Left lung (tissue), 4 donors: ENCODE measurements at regions not wholly inside any gene's neighbourhood (a gene's known extent, or its start where the extent isn't known, plus 50 kb on each side); places are given as distances from the start of the nearest gene placed in this dataset.
A peak's percentile ranks its signal among the peaks of the same experiment; 100 is the strongest.

Experiments used
- ATAC-seq: fragments of 200-7000 bp; cut with Tn5 transposase; one replicate; pipeline ENCODE4 v1.9.1; 2020; ENCODE audit warnings: moderate library complexity
- DNase-seq, 4 donors: peaks; one replicate each; pipeline ENCODE4 v3.0.0-alpha.2; 2013 to 2020
- H3K27ac ChIP-seq, 2 donors: fragments of 200-600 bp; sonication (generic) in 1 of 2; one replicate each; pipeline versions ENCODE4 v1.5.0 to v1.8.0; 2020 to 2021
- H3K27me3 ChIP-seq, 2 donors: fragments of 200-600 bp; sonication (generic) in 1 of 2; one replicate each; pipeline versions ENCODE4 v1.5.0 to v1.8.0; 2020 to 2021
- H3K36me3 ChIP-seq, 2 donors: fragments of 200-600 bp; sonication (generic) in 1 of 2; one replicate each; pipeline versions ENCODE4 v1.5.0 to v1.8.0; 2020 to 2021
- H3K4me1 ChIP-seq, 2 donors: fragments of 200-600 bp; one replicate each; pipeline ENCODE4 v1.8.0; 2021
- H3K4me3 ChIP-seq, 2 donors: fragments of 200-600 bp; sonication (generic) in 1 of 2; one replicate each; pipeline versions ENCODE4 v1.5.0 to v1.8.0; 2020 to 2021; ENCODE audit warnings: mild to moderate bottlenecking in 1 of 2
- H3K9me3 ChIP-seq, 2 donors: fragments of 200-600 bp; sonication (generic) in 1 of 2; one replicate each; pipeline versions ENCODE4 v1.5.0 to v1.8.0; 2020 to 2021
- CTCF ChIP-seq, 2 donors: fragments of 200-600 bp; sonication (generic) in 1 of 2; IDR thresholded peaks; one replicate each; pipeline versions ENCODE4 v1.5.0 to v1.8.0; 2021; ENCODE audit warnings: antibody characterized with exemption in 2 of 2
- intact Hi-C, 2 donors: fragments of 100-400 bp; cut with DNase I; formaldehyde crosslinking; loops; one replicate each; pipeline versions ENCODE4 v1.11.2 to v1.14.2; 2022
- donor health status: DM: no; HTN: yes; CAD: no.
- donor health status: DM: no; HTN: no; CAD: no.

GRCh38 chr18:41721103-41721790 is 233.8 kb upstream of the PIK3C3 start:
- no peaks in the 10 kb centered on the region for H3K36me3 ChIP-seq
- H3K27me3 ChIP-seq = no peaks in the 10 kb centered on the region
- no peak for ATAC-seq
- no peaks in the 10 kb centered on the region for H3K9me3 ChIP-seq
- DNase-seq = peak in 1 of 4 donors; percentile 24
- H3K4me1 ChIP-seq = no peaks in the 10 kb centered on the region
- no peak for TF ChIP-seq CTCF (IDR thresholded peaks at IDR 0.05)
- no peak overlapping the region for H3K27ac ChIP-seq
- no peak overlapping the region for H3K4me3 ChIP-seq
- intact Hi-C loops = no loop called here

- Histone ChIP-seq H3K4me1 (no peaks in the 10 kb centered on the region), H3K27me3 (no peaks in the 10 kb centered on the region), H3K27ac (no peak overlapping the region), H3K9me3 (no peaks in the 10 kb centered on the region), H3K4me3 (no peak overlapping the region), H3K36me3 (no peaks in the 10 kb centered on the region)
- TF ChIP-seq CTCF (IDR thresholded peaks at IDR 0.05) = no peak
- DNase-seq (no peak), ATAC-seq (no peak)
- intact Hi-C loops = no loop called here
Measured at GRCh38 chr18:41720226-41720625, 234.8 kb upstream of the PIK3C3 start.

- no peak for ATAC-seq
- Histone ChIP-seq H3K27me3 (no peaks in the 10 kb centered on the region), H3K36me3 (no peaks in the 10 kb centered on the region), H3K4me1 (no peaks in the 10 kb centered on the region), H3K4me3 (no peak overlapping the region), H3K9me3 (no peaks in the 10 kb centered on the region), H3K27ac (no peak overlapping the region)
- intact Hi-C loops = no loop called here
- no peak for DNase-seq
- TF ChIP-seq CTCF (IDR thresholded peaks at IDR 0.05) = no peak
Measured at GRCh38 chr18:41719808-41720207, 235.2 kb upstream of the PIK3C3 start.

GRCh38 chr18:41714872-41715271 is 240.2 kb upstream of the PIK3C3 start:
- Histone ChIP-seq H3K36me3 (no peaks in the 10 kb centered on the region), H3K9me3 (no peaks in the 10 kb centered on the region), H3K4me1 (no peaks in the 10 kb centered on the region), H3K4me3 (no peak overlapping the region), H3K27ac (no peak overlapping the region), H3K27me3 (no peaks in the 10 kb centered on the region)
- ATAC-seq = no peak
- intact Hi-C loops = no loop called here
- DNase-seq = no peak
- TF ChIP-seq CTCF (IDR thresholded peaks at IDR 0.05) = no peak

- H3K36me3 ChIP-seq = no peaks in the 10 kb centered on the region
- DNase-seq (no peak), ATAC-seq (no peak)
- H3K27ac ChIP-seq = no peak overlapping the region
- H3K9me3 ChIP-seq = no peaks in the 10 kb centered on the region
- no peak overlapping the region for H3K4me3 ChIP-seq
- no peaks in the 10 kb centered on the region for H3K4me1 ChIP-seq
- intact Hi-C loops = no loop called here
- no peaks in the 10 kb centered on the region for H3K27me3 ChIP-seq
- TF ChIP-seq CTCF (IDR thresholded peaks at IDR 0.05) = no peak
Measured at GRCh38 chr18:41713969-41714825, 240.8 kb upstream of the PIK3C3 start.
